ENCODE measurements at regions not wholly inside any gene's neighbourhood (a gene's known extent, or its start where the extent isn't known, plus 50 kb on each side); places are given as distances from the start of the nearest gene placed in this dataset.

- no peak for DNase-seq
Measured at GRCh38 chr2:12277241-12278034, 439.3 kb upstream of the TRIB2 start.

More at GRCh38 chr2:12277241-12278034, 439.3 kb upstream of the TRIB2 start:
- no peak for ATAC-seq (ENCODE audit: low read depth)
- Mint-ChIP-seq H3K9me3 (ENCODE audit: insufficient read depth) (no peaks in the 10 kb centered on the region), H3K4me3 (no peak overlapping the region), H3K4me1 (peaks cover 26% of the 10 kb centered on the region), H3K27ac (no peak overlapping the region), H3K27me3 (no peaks in the 10 kb centered on the region)
- 17% methylated on average over 3 of the region's 7 CpGs for WGBS (ENCODE audit: insufficient coverage)
- ChIA-PET POLR2A (no interaction called here), CTCF (no interaction called here)
- peaks cover 0 to 4% (median 1%) of the 10 kb centered on the region in 3 donors for H3K9me3 ChIP-seq (ENCODE audit: control extremely low read depth in 1 of 3, control insufficient read depth in 2 of 3, insufficient read depth in 1 of 3, low read length in 2 of 3)
- H2AFZ ChIP-seq (ENCODE audit: insufficient read depth, low read depth, low read length, poor library complexity, severe bottlenecking) = peak overlapping the region; percentile 60
- no peaks in the 10 kb centered on the region for H4K20me1 ChIP-seq (ENCODE audit: control insufficient read depth, insufficient read depth, low read length, poor library complexity, severe bottlenecking)
- no peaks in the 10 kb centered on the region for H3K27me3 ChIP-seq (replicated peaks in 1 of 4; ENCODE audit: control extremely low read depth in 1 of 4, control insufficient read depth in 3 of 4, insufficient read depth in 4 of 4, low read length in 3 of 4)
- TF ChIP-seq EZH2 (IDR thresholded peaks at IDR 0.05; ENCODE audit: borderline replicate concordance, insufficient read depth, low read depth, low read length, poor library complexity, severe bottlenecking) = no peak
- no peak for TF ChIP-seq CTCF (IDR thresholded peaks at IDR 0.05)
- intact Hi-C loops (cut with micrococcal nuclease) = loop anchor here (10.0 kb wide), 1 partner anchor 233 kb away; no protein-coding TSS in a partner anchor
- H3K9ac ChIP-seq (ENCODE audit: low read length) = no peak overlapping the region
- no peak overlapping the region for H3K4me3 ChIP-seq (ENCODE audit: control extremely low read depth in 1 of 5, extremely low read depth in 1 of 5, insufficient read depth in 1 of 5, low read depth in 2 of 5, low read length in 4 of 5)
- peaks cover 9 to 10% of the 10 kb centered on the region in 2 donors for H3K4me1 ChIP-seq (ENCODE audit: control insufficient read depth in 2 of 2, insufficient read depth in 2 of 2, low read length in 2 of 2)
- H3K27ac ChIP-seq (ENCODE audit: low read length in 2 of 2) = no peak overlapping the region
- no peaks in the 10 kb centered on the region for H3K36me3 ChIP-seq (replicated peaks in 1 of 2; ENCODE audit: control extremely low read depth in 1 of 2, control insufficient read depth in 1 of 2, extremely low read depth in 1 of 2, insufficient read depth in 2 of 2, low read length in 1 of 2)
- no peaks in the 10 kb centered on the region for H3K79me2 ChIP-seq (ENCODE audit: control insufficient read depth, insufficient read depth, low read length)
- peak overlapping the region; percentile 36 for H3K4me2 ChIP-seq (replicated peaks; ENCODE audit: low read depth, low read length, poor library complexity, severe bottlenecking)

All from B cell (primary cell).